IgD-negative memory B cell (primary cell): ENCODE measurements at regions not wholly inside any gene's neighbourhood (a gene's known extent, or its start where the extent isn't known, plus 50 kb on each side); places are given as distances from the start of the nearest gene placed in this dataset.
A peak's percentile ranks its signal among the peaks of the same experiment; 100 is the strongest.
"Not testable (repeated sequence)": the region's sequence is repeated elsewhere in the genome, so short reads cannot be mapped to it uniquely, and the experiment has no call there.

Source experiments
- H3K27ac Mint-ChIP-seq, 3 donors: one replicate each; pipeline ENCODE4 v1.8.0; 2020 to 2022; ENCODE audit warnings: mild to moderate bottlenecking in 3 of 3, mixed read lengths in 3 of 3, moderate library complexity in 1 of 3
- H3K27me3 Mint-ChIP-seq: one replicate; pipeline ENCODE4 v1.8.0; 2021; ENCODE audit warnings: mixed read lengths
- H3K36me3 Mint-ChIP-seq: one replicate; pipeline ENCODE4 v1.8.0; 2020; ENCODE audit warnings: mild to moderate bottlenecking, mixed read lengths
- H3K4me1 Mint-ChIP-seq, 3 donors: one replicate each; pipeline ENCODE4 v1.8.0; 2020 to 2022; ENCODE audit warnings: mixed read lengths in 3 of 3, mild to moderate bottlenecking in 1 of 3
- H3K4me3 Mint-ChIP-seq, 4 donors: one replicate each; pipeline ENCODE4 v1.8.0; 2020 to 2022; ENCODE audit warnings: mild to moderate bottlenecking in 4 of 4, mixed read lengths in 4 of 4, moderate library complexity in 3 of 4
- H3K9me3 Mint-ChIP-seq, 3 donors: one replicate each; pipeline ENCODE4 v1.8.0; 2020 to 2021; ENCODE audit warnings: mixed read lengths in 3 of 3, mild to moderate bottlenecking in 1 of 3

DNA sequence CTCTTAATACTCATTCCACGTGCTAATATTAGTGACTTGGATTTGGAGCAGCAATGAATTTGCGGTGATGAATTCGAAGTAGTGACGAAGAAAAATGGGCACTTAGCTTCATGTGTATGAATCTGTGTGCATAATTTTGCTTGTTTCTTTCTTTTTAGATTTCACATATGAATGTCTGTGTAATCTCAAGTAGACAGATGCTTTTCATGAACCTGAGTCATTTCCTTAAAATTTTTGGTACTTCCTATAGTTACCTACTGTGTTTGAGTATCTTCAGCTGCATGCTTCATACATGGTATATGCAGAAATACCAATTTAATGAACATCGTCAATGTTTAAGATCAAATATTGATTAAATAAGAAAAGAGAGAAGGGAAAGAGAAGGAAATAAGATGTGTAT is 540.2 kb downstream of the RAB38 start:
- Mint-ChIP-seq H3K4me1 (no peaks in the 10 kb centered on the region), H3K27me3 (no peaks in the 10 kb centered on the region), H3K27ac (no peak overlapping the region), H3K9me3 (peaks cover 0 to 4% (median 4%) of the 10 kb centered on the region in 3 donors), H3K36me3 (no peaks in the 10 kb centered on the region), H3K4me3 (no peak overlapping the region)

DNA sequence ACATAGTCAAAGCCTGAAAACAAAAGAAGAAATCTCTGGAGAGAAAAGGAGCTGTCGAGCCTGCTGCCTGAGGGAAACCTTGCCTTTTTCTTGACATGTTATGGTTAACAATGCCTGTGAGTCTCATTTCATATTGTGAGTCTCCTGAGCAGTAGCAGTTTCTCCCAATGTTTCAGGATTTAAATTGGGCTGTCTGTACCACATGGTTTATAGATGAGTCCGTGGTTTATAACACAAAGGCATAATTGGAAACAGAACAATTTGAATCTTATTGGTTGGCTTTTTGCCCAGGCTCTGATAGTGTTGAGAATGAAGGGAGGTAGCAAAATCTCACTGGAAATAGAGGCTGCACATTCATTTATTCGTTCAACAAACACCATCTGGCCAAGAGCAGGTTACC is 540.9 kb downstream of the RAB38 start:
- Mint-ChIP-seq H3K9me3 (peaks cover 2 to 4% (median 4%) of the 10 kb centered on the region in 3 donors), H3K4me3 (no peak overlapping the region), H3K27me3 (no peaks in the 10 kb centered on the region), H3K4me1 (no peaks in the 10 kb centered on the region), H3K27ac (no peak overlapping the region), H3K36me3 (no peaks in the 10 kb centered on the region)

DNA sequence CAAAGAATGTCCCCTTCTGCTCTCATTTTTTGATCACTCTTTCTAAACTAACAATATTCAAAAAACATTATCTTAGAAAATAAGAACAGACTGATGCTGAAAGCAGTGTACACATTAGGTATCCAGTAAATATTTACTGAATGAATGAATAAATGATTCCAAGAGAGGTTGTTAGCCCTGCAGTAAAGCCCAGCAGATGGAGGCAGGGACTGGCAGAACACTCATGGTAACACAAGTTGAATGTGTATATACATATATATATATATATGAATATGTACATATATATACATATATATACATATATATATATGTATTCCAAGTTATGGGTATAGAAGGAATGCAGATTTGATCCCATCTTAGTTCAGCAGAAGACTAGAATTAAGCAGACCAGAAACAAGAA is 546.3 kb downstream of the RAB38 start:
- Mint-ChIP-seq H3K27me3 (no peaks in the 10 kb centered on the region), H3K9me3 (peaks cover 0 to 11% (median 2%) of the 10 kb centered on the region in 3 donors), H3K4me3 (no peak overlapping the region), H3K4me1 (no peaks in the 10 kb centered on the region), H3K36me3 (no peaks in the 10 kb centered on the region), H3K27ac (no peak overlapping the region)

DNA sequence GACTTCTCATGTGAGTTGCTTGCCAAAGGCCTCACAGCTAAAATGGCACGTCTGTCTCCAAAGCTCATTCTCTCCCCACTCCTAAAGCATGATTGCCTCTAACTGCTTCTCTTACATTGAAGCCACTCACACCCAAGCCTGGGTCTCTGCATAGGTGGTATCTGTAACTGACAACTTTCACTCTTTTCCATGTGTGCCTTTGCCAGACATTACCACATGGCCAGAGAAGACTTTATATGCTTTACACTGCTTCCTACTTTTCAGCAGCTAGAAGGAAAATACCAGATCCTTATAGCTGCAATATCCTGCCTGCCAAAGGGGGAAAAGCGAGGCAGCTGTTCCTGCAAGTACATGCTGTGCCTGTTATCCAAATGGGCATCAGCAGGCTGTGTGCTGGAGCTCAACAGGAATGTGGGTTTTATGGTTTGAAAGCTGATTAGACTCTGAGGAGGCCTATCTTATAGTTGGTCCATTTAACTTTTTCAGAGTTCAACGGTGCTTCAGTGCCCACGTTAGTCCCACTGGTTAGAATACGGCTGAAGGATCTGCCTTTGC is 547.1 kb downstream of the RAB38 start:
- Mint-ChIP-seq H3K4me1 (no peaks in the 10 kb centered on the region), H3K36me3 (no peaks in the 10 kb centered on the region), H3K27me3 (no peaks in the 10 kb centered on the region)

DNA sequence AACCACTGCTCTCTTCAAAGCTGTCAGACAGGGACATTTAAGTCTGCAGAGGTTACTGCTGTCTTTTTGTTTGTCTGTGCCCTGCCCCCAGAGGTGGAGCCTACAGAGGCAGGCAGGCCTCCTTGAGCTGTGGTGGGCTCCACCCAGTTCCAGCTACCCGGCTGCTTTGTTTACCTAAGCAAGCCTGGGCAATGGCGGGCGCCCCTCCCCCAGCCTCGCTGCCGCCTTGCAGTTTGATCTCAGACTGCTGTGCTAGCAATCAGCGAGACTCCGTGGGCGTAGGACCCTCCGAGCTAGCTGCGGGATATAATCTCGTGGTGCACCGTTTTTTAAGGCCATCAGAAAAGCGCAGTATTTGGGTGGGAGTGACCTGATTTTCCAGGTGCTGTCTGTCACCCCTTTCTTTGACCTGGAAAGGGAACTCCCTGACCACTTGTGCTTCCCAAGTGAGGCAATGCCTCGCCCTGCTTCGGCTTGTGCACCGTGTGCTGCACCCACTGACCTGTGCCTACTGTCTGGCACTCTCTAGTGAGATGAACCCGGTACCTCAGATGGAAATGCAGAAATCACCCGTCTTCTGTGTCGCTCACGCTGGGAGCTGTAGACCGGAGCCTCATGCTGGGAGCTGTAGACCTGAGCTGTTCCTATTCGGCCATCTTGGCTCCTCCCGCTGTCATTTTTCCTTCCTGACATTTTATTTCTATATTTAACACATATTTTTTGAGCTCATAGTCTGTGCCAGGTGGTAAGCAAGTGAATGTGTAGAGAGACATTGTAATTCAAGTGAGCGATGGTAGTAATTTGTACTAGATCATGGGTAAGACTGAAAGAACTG is 551.5 kb downstream of the RAB38 start:
- peak overlapping the region in 1 of 4 donors; percentile 54 for H3K4me3 Mint-ChIP-seq
- H3K4me1 Mint-ChIP-seq, H3K27me3 Mint-ChIP-seq, H3K36me3 Mint-ChIP-seq, H3K27ac Mint-ChIP-seq, H3K9me3 Mint-ChIP-seq: not testable (repeated sequence)

More for the DNA sequence above, 547.1 kb downstream of the RAB38 start:
- Mint-ChIP-seq H3K4me3 (no peak overlapping the region), H3K9me3 (peaks cover 0 to 11% (median 0%) of the 10 kb centered on the region in 3 donors), H3K27ac (no peak overlapping the region)

DNA sequence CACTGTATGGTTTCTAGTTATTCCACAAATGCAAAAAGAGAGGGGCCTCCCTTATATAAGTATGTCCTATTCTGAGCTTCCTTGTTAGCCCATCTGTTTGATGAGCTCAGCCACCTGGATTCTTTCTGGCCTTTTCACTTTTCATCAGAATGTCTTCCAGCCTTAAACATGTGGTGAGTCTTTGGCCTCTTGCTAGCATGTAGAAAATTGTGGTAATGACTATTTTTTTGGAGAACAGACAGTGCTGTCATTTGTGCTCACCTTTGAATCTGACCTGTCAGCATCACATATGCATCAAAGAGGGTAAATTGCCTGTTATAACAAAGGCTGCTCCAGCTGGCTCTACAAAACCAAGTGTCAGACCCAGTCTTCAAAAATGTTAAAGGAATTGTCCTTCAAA is 558.7 kb downstream of the RAB38 start:
- no peak overlapping the region for H3K27ac Mint-ChIP-seq
- H3K9me3 Mint-ChIP-seq, result peaks cover 0 to 3% (median 0%) of the 10 kb centered on the region in 3 donors
- no peaks in the 10 kb centered on the region for H3K27me3 Mint-ChIP-seq
- no peaks in the 10 kb centered on the region for H3K4me1 Mint-ChIP-seq
- H3K36me3 Mint-ChIP-seq, result peaks cover 1% of the 10 kb centered on the region
- H3K4me3 Mint-ChIP-seq, result no peak overlapping the region

DNA sequence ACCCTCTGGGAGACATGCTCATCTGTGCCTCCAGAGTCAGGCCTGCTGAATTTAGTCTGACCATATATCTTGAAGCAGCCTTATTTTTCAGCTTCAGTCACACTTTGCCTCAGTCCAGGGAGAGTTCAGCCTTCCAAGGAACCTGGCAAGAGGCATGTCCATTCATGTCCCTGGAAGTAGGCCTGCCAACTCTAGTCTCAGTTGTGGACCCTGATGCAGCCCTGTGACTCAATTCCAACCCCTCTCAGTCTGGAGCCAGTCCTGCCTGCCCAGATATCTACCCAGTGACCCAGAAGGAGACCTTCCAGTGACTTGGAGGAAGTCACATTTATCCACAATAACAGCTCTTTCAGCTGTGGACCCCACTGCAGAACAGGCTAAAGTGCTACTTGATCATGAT is 566.6 kb downstream of the TMEM135 start:
- Mint-ChIP-seq H3K27me3 (no peaks in the 10 kb centered on the region), H3K4me1 (no peaks in the 10 kb centered on the region), H3K36me3 (no peaks in the 10 kb centered on the region), H3K27ac (no peak overlapping the region), H3K4me3 (no peak overlapping the region), H3K9me3 (peaks cover 2 to 4% (median 2%) of the 10 kb centered on the region in 3 donors)

DNA sequence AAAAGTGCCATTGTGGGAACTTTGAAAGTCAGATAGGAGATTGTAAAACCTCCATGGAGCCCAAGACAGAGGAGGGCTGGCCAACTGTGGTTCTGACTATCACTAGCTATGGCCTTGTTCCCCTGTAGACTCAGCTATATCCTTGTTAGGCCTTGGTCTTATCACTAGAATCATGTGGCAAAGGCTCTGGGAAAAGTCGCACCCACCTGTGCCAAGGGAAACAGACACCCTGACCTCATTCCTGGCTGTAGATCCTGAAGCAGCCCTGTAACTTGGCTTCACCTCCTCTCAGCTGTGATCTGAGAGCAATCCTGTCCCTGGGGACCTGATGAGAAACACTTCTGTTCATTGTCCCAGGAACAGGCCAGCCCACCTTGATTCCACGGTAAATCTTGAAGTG is 566.2 kb downstream of the TMEM135 start:
- no peak overlapping the region for H3K4me3 Mint-ChIP-seq
- H3K9me3 Mint-ChIP-seq, result peaks cover 2 to 4% (median 2%) of the 10 kb centered on the region in 3 donors
- H3K4me1 Mint-ChIP-seq, result no peaks in the 10 kb centered on the region
- no peaks in the 10 kb centered on the region for H3K27me3 Mint-ChIP-seq
- no peaks in the 10 kb centered on the region for H3K36me3 Mint-ChIP-seq
- no peak overlapping the region for H3K27ac Mint-ChIP-seq

DNA sequence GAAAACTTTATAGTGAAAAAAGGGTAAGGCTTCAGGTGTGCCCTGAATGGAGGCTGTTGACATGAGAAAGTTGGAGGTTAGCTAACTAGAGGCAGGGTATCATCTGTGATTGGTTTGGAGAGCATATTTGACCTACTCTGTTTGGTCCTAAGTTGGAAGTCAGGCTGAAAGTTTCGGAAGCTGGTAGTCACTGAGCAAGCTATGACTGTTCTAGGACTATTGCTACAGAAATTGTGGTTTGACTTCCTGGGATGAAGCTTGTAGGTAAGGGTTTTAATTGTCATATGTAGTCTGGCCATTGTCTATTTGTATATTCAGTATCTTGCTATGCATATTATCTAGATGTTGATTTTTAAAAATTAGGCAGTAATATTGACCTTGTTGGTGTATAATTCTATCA is 565.0 kb downstream of the TMEM135 start:
- H3K4me3 Mint-ChIP-seq, result no peak overlapping the region
- H3K4me1 Mint-ChIP-seq, result no peaks in the 10 kb centered on the region
- H3K27ac Mint-ChIP-seq, result no peak overlapping the region
- no peaks in the 10 kb centered on the region for H3K36me3 Mint-ChIP-seq
- no peaks in the 10 kb centered on the region for H3K27me3 Mint-ChIP-seq
- peaks cover 2 to 4% (median 2%) of the 10 kb centered on the region in 3 donors for H3K9me3 Mint-ChIP-seq

DNA sequence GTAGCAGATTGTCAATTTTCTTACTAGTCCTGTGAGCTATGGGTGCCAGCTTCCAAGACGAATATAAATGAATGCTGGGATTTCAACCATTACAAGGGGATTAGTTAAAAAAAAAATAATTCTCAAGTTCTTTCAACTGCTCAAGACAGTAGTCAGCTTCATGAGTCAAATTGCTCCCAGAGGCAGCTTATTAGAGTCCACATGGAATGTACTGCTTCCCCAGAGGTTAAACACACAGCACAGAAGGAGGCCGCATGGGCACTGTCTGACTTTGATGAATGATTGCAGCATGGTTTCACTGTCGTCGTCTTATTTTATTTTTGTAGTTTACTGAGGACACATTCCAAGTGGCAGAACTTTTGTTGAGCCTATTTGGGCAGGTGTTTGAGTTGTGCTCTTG is 563.2 kb downstream of the TMEM135 start:
- Mint-ChIP-seq H3K27me3 (no peaks in the 10 kb centered on the region), H3K9me3 (peaks cover under 1 to 2% (median 2%) of the 10 kb centered on the region in 3 donors), H3K4me1 (no peaks in the 10 kb centered on the region), H3K4me3 (no peak overlapping the region), H3K27ac (no peak overlapping the region), H3K36me3 (no peaks in the 10 kb centered on the region)

DNA sequence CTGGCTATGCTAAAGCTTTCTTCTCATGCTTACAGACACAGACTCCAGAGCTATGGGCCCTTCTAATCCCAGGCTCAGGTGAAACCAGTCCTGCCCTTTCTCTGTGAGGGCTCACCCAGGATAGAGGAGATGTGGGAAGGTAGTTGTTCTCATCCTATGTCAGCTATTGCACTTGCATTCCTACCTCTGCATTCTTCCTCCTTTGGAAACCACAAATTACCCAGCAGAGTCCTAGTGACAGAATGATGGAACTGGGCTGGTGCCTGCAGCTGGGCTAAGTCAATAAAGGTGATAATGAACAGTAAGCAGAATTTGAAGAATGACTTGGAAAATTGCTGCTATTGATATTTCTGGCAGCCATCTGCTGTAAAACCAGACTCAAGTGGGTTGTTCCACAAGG is 560.0 kb downstream of the TMEM135 start:
- no peak overlapping the region for H3K27ac Mint-ChIP-seq
- no peaks in the 10 kb centered on the region for H3K4me1 Mint-ChIP-seq
- no peak overlapping the region for H3K4me3 Mint-ChIP-seq
- H3K36me3 Mint-ChIP-seq, result no peaks in the 10 kb centered on the region
- H3K27me3 Mint-ChIP-seq, result no peaks in the 10 kb centered on the region
- H3K9me3 Mint-ChIP-seq, result peaks cover 0 to 4% (median 0%) of the 10 kb centered on the region in 3 donors

DNA sequence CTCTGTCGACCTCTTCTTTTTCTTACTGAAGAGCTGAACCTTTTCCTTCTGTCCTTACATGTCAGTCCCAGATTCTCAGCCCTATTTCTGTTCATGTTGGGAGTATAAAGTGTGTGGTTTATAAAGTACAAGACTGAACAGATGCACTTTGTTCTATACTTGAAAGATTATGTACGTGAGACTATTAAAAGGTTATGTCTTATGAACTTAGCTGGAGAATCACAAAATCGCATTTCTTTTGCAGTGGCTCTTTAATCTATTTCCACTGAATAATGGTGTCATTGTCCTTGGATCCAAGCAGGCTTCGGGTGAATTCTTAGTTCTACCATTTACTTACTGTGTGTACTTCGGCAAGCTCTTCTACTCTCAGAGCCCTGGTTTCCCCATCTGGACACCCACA is 558.4 kb downstream of the TMEM135 start:
- Mint-ChIP-seq H3K36me3 (no peaks in the 10 kb centered on the region), H3K27me3 (no peaks in the 10 kb centered on the region), H3K9me3 (peaks cover 0 to 5% (median 4%) of the 10 kb centered on the region in 3 donors)

DNA sequence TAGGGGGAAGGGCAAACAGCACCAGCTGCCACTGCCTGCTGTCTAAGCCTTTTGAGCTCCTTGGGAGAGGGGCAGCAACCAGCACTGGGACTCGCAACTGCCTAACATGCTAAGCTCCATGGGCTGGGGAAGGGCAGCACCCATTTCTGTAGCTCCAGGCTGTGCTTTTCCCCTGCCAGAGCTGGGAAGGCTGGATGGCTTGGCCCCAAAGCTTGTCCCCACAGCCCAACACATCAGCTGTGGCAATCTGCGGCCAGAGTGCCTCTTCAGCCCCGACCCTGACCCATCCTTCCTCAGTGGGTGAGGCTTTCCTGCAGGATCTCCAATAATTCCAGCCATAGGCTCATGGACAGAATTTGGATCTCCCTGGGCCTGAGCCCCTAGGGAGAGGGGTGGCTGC is 551.3 kb downstream of the TMEM135 start:
- H3K9me3 Mint-ChIP-seq, result peaks cover 1 to 14% (median 9%) of the 10 kb centered on the region in 3 donors
- no peak overlapping the region for H3K27ac Mint-ChIP-seq
- no peak overlapping the region for H3K4me3 Mint-ChIP-seq
- H3K27me3 Mint-ChIP-seq, result no peaks in the 10 kb centered on the region
- peaks cover 3% of the 10 kb centered on the region for H3K36me3 Mint-ChIP-seq
- no peaks in the 10 kb centered on the region for H3K4me1 Mint-ChIP-seq

More for the DNA sequence above, 558.4 kb downstream of the TMEM135 start:
- no peak overlapping the region for H3K27ac Mint-ChIP-seq
- no peaks in the 10 kb centered on the region for H3K4me1 Mint-ChIP-seq
- H3K4me3 Mint-ChIP-seq, result no peak overlapping the region

DNA sequence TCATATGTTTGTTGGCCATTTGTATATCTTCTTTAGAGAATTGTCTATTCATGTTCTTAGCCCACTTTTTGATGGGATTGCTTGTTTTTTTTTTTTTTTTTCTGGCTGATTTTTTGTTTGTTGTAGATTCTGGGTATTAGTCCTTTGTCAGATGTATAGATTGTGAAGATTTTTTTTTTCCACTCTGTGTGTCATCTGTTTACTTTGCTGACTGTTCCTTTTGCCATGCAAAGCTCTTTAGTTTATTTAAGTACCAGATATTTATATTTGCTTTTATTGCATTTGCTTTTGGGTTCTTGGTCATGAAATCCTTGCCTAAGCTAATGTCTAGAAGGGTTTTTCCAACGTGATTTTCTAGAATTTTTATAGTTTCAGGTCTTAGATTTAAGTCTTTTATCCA is 547.9 kb downstream of the TMEM135 start:
- H3K4me3 Mint-ChIP-seq, H3K27ac Mint-ChIP-seq, H3K4me1 Mint-ChIP-seq, H3K27me3 Mint-ChIP-seq, H3K36me3 Mint-ChIP-seq: not testable (repeated sequence)
- H3K9me3 Mint-ChIP-seq, result peaks cover 1 to 10% (median 4%) of the 10 kb centered on the region in 3 donors

DNA sequence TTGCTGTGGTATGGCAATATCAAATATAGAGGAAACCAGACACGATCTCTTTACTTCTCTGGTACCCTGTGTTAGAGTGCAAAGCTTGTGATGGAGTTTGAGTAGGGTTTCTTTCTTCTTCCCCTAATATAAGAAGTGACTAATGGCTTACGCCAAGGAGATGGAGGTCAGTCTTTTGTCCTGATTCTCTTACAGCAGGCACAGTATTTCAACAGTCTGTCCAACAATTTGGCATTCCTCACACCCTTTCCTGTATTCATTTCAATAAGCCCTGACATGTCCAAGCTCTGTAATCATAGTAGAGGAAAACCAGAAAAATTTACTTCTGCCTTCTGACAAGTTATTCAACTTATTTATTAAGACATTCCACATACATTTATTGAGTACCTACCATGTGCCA is 546.2 kb downstream of the TMEM135 start:
- H3K27ac Mint-ChIP-seq, result no peak overlapping the region
- no peaks in the 10 kb centered on the region for H3K4me1 Mint-ChIP-seq
- H3K9me3 Mint-ChIP-seq, result peaks cover 0 to 4% (median 4%) of the 10 kb centered on the region in 3 donors
- H3K4me3 Mint-ChIP-seq, result no peak overlapping the region
- no peaks in the 10 kb centered on the region for H3K27me3 Mint-ChIP-seq
- peaks cover 3% of the 10 kb centered on the region for H3K36me3 Mint-ChIP-seq

DNA sequence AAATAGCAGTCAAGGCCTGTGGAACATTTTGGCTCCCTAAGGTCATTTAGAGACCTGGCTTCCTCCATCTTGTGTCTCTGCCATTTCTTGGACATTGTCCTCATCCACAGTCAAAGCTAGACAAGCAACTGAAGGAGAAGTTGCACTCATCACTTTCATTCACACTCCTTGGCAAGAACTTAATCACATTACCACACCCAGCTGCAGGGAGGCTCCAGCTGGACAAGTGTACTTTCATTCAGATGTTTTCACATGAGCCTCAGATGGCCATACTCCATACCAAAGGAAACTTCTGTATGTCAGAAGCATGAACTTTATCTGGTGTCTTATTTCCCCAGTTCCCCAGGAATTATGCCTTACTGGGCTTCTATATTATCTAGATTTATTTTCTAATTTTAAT is 537.4 kb downstream of the TMEM135 start:
- Mint-ChIP-seq H3K4me3 (no peak overlapping the region), H3K9me3 (no peaks in the 10 kb centered on the region), H3K36me3 (no peaks in the 10 kb centered on the region), H3K4me1 (no peaks in the 10 kb centered on the region), H3K27me3 (no peaks in the 10 kb centered on the region), H3K27ac (no peak overlapping the region)
